ENCODE measurements at regions not wholly inside any gene's neighbourhood (a gene's known extent, or its start where the extent isn't known, plus 50 kb on each side); places are given as distances from the start of the nearest gene placed in this dataset.

DNA sequence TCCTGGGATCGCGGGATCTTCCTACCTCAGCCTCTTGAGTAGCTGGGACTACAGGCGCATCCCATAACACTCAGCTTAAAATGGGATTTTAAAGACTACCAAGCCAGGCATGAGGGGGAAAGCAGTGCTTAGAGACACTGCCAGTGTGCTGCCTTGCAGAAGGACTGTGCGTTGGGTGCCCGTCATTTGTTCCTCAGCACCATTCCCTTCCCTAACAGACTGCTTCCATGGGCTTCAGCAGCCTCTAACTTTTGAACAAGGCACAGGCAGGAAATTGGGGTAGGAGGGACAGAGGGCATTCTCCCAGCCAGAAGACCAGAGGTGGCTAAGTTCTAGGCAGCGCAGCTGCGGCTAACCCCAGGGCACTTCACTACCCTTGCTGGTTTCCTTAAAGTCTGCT, 73.9 kb upstream of the USP24 start:
- TF ChIP-seq CTCF (IDR thresholded peaks at IDR 0.05; ENCODE audit: low read length) (no peak), EZH2 (IDR thresholded peaks at IDR 0.05; ENCODE audit: borderline replicate concordance, low read length) (no peak)
